ENCODE measurements at regions not wholly inside any gene's neighbourhood (a gene's known extent, or its start where the extent isn't known, plus 50 kb on each side); places are given as distances from the start of the nearest gene placed in this dataset.
A peak's percentile ranks its signal among the peaks of the same experiment; 100 is the strongest.

DNA sequence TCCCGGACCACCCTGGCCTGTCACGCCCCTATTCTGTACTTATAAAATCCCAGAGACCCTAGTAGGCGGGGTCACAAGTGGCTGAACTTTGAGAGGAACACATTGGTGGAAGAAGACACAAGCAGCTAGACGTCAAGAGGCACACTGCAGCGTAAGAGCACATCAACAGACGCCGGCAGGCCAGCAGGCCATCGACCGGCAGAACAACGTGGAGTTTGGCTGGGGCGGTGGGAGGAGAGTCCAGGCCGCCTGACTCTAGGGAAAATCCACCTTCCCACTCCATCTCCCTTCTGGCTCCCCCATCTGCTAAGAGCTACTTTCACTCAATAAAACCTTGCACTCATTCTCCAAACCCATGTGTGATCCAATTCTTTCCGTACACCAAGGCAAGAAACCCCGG is 601.8 kb upstream of the CDH2 start:
- Mint-ChIP-seq H3K4me1 (peaks cover 0 to 20% (median 11%) of the 10 kb centered on the region in 3 donors), H3K27ac (no peak overlapping the region), H3K36me3 (peaks cover 0 to 3% (median 0%) of the 10 kb centered on the region in 3 donors), H3K9me3 (peaks cover 2 to 20% (median 3%) of the 10 kb centered on the region in 5 donors), H3K4me3 (no peak overlapping the region), H3K27me3 (peaks cover 0 to 1% of the 10 kb centered on the region in 2 donors)
- Histone ChIP-seq H3K27me3 (ENCODE audit: insufficient read depth, low read length, poor library complexity, severe bottlenecking) (no peaks in the 10 kb centered on the region), H3K9me3 (ENCODE audit: low read length) (no peaks in the 10 kb centered on the region), H3K4me1 (ENCODE audit: insufficient read depth, low read length) (no peaks in the 10 kb centered on the region), H3K27ac (ENCODE audit: low read depth, low read length) (no peak overlapping the region), H3K4me3 (ENCODE audit: low read length) (no peak overlapping the region), H3K36me3 (ENCODE audit: insufficient read depth, low read length) (no peaks in the 10 kb centered on the region)
- ChIA-PET POLR2A (no interaction called here), CTCF (no interaction called here)
- no peak for DNase-seq

DNA sequence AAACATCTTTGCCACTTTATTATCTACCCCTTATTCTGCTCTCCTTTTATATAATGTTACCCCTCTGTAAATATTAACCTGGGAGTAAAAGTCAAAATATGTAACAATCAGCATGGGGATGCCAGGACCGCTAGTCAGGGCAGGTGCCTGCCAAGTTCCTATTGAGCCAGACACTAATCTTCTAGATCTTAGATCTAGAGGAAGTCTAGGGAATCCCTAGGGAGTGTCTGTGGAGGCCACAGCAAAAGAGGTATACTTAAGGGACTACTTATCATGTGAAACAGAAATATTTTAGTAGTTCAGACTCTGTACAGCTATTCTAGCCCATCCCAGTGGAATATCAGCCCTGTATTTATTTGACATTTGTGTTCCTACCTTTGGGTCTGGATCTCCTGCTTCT is 600.8 kb upstream of the CDH2 start:
- no peak overlapping the region for H3K27ac Mint-ChIP-seq
- Histone ChIP-seq H3K36me3 (ENCODE audit: insufficient read depth, low read length) (no peaks in the 10 kb centered on the region), H3K4me1 (ENCODE audit: insufficient read depth, low read length) (no peaks in the 10 kb centered on the region), H3K9me3 (ENCODE audit: low read length) (no peaks in the 10 kb centered on the region), H3K27me3 (ENCODE audit: insufficient read depth, low read length, poor library complexity, severe bottlenecking) (no peaks in the 10 kb centered on the region), H3K4me3 (ENCODE audit: low read length) (no peak overlapping the region), H3K27ac (ENCODE audit: low read depth, low read length) (no peak overlapping the region)
- peaks cover 0 to 1% of the 10 kb centered on the region in 2 donors for H3K27me3 Mint-ChIP-seq
- H3K4me1 Mint-ChIP-seq: peaks cover 0 to 19% (median 12%) of the 10 kb centered on the region in 3 donors
- POLR2A ChIA-PET: no interaction called here
- CTCF ChIA-PET: no interaction called here
- DNase-seq: no peak
- no peak overlapping the region for H3K4me3 Mint-ChIP-seq
- peaks cover 0 to 3% (median 2%) of the 10 kb centered on the region in 3 donors for H3K36me3 Mint-ChIP-seq
- peaks cover 2 to 22% (median 7%) of the 10 kb centered on the region in 5 donors for H3K9me3 Mint-ChIP-seq

DNA sequence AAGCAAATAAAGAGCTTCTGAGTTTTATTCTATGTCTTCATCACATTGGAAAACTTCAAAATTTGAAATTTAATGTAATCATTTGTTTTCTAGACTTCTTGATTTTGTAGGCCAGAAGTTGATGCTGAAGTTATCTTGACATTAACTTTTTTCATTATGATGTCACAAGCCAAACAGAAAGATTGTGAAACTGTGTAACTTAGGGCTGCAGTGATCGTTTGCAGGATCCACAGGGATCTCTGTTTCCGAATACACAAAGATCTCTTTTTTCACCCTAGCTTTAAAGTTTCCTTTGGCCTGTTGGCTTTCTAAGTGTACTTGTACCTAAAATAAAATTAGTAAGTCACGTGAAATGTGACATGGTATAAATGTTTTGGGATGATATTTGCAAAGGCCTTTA is 594.9 kb upstream of the CDH2 start:
- Histone ChIP-seq H3K4me1 (ENCODE audit: insufficient read depth, low read length) (no peaks in the 10 kb centered on the region), H3K36me3 (ENCODE audit: insufficient read depth, low read length) (no peaks in the 10 kb centered on the region), H3K27me3 (ENCODE audit: insufficient read depth, low read length, poor library complexity, severe bottlenecking) (no peaks in the 10 kb centered on the region), H3K27ac (ENCODE audit: low read depth, low read length) (no peak overlapping the region), H3K9me3 (ENCODE audit: low read length) (no peaks in the 10 kb centered on the region), H3K4me3 (ENCODE audit: low read length) (no peak overlapping the region)
- no peaks in the 10 kb centered on the region for H3K27me3 Mint-ChIP-seq
- peaks cover 0 to 8% (median 2%) of the 10 kb centered on the region in 3 donors for H3K4me1 Mint-ChIP-seq
- ChIA-PET POLR2A (no interaction called here), CTCF (no interaction called here)
- no peak for DNase-seq
- H3K4me3 Mint-ChIP-seq: peak overlapping the region in 3 of 7 donors; percentile 33 to 53 (median 41)
- peaks cover 0 to 13% (median 3%) of the 10 kb centered on the region in 5 donors for H3K9me3 Mint-ChIP-seq
- H3K36me3 Mint-ChIP-seq: peaks cover 0 to 2% (median 0%) of the 10 kb centered on the region in 3 donors
- no peak overlapping the region for H3K27ac Mint-ChIP-seq

DNA sequence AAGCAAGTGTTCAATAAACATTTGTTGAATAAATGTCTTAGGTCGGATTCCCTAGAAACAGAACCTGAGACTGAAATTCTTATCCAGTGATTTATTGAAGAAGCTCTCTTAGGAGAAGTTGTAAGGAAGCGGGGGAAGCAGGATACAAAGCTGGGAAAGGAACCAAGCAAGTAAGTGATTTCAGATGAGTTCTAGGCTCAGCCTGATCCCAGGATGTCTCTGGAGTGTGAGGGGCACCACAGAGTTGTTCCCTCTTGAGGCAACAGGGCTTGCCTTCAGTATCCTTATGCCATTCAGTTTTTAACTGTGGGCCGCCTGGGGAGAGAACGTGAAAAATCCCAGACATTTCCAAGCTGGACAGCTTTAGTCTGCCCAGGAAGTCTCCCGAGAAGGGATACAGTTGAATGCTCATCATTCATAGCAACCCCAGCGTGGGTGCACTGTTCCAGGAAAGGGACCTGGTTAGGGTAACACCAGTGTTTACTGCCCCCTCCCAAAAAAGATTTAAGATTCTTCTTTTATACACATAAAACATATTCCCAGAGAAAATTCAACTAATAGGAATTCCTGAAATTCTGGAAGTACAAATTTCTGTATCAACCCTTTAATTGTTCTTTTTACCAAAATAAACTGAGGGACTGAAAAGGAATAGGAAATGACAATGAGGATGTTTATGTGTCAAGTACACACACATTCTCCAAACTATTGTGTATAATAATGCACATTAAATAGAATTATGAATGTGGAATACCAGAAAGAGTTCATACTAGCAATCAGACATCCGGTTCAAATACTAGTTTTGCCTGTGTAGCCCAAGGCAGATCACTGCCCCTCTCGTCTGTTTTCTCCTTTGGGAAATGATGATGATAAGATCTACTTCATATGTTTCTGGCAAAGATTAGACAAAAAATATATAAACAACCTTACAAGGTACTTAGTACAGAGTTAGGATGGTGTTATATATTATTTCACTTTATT is 592.1 kb upstream of the CDH2 start:
- Histone ChIP-seq H3K36me3 (ENCODE audit: insufficient read depth, low read length) (no peaks in the 10 kb centered on the region), H3K4me3 (ENCODE audit: low read length) (no peak overlapping the region), H3K27ac (ENCODE audit: low read depth, low read length) (no peak overlapping the region), H3K27me3 (ENCODE audit: insufficient read depth, low read length, poor library complexity, severe bottlenecking) (no peaks in the 10 kb centered on the region), H3K9me3 (ENCODE audit: low read length) (no peaks in the 10 kb centered on the region), H3K4me1 (ENCODE audit: insufficient read depth, low read length) (no peaks in the 10 kb centered on the region)
- no peak for DNase-seq
- Mint-ChIP-seq H3K4me3 (no peak overlapping the region), H3K4me1 (peaks cover 0 to 8% (median 2%) of the 10 kb centered on the region in 3 donors), H3K9me3 (peaks cover 2 to 12% (median 7%) of the 10 kb centered on the region in 5 donors), H3K27me3 (no peaks in the 10 kb centered on the region), H3K27ac (no peak overlapping the region), H3K36me3 (peaks cover 0 to 2% (median 0%) of the 10 kb centered on the region in 3 donors)
- ChIA-PET POLR2A (no interaction called here), CTCF (no interaction called here)

DNA sequence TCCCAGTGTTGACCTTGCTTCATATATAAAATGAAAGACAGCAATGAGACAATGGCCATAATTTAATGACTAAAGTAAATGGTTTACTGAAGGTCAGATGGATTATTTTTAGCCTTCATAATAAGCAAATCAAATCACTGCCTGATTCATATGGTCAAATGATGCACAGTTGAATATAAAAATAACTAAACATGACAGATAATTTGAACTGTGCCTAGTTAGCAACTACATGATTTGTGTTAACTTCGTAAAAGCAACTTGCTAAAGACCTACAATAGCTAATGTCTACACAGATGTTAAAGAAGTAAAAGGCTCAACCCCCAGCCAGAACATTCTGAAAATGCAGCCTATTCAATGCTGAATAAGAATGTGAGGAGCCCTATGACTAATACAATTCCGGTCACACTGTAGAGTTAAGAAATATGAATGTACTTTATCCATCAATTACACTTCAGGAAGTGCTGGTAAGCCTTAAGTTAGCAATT is 590.8 kb upstream of the CDH2 start:
- Histone ChIP-seq H3K4me3 (ENCODE audit: low read length) (no peak overlapping the region), H3K27ac (ENCODE audit: low read depth, low read length) (no peak overlapping the region), H3K27me3 (ENCODE audit: insufficient read depth, low read length, poor library complexity, severe bottlenecking) (no peaks in the 10 kb centered on the region), H3K36me3 (ENCODE audit: insufficient read depth, low read length) (no peaks in the 10 kb centered on the region), H3K9me3 (ENCODE audit: low read length) (no peaks in the 10 kb centered on the region), H3K4me1 (ENCODE audit: insufficient read depth, low read length) (no peaks in the 10 kb centered on the region)
- Mint-ChIP-seq H3K27ac (no peak overlapping the region), H3K9me3 (peaks cover 2 to 17% (median 7%) of the 10 kb centered on the region in 5 donors), H3K4me1 (no peaks in the 10 kb centered on the region), H3K36me3 (no peaks in the 10 kb centered on the region), H3K27me3 (no peaks in the 10 kb centered on the region), H3K4me3 (no peak overlapping the region)
- POLR2A ChIA-PET: no interaction called here
- DNase-seq: no peak
- CTCF ChIA-PET: no interaction called here

DNA sequence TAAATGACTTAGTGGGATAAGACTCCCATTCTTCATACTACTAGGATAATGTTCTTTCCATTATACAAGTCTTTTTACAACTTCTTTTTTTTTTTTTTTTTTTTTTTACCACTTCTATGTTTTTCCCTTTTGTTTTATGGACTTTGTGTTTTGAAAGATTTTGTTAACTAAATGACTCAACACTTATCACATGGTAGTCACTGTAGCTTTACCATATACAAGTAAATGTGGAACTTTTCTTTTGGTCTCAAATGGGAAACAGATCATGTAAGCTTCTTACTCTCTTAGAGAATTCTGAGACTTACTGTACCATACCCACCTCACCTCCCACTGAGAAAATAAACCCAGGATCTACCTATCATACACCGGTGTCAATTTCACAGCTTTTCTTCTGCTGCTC is 590.3 kb upstream of the CDH2 start:
- Mint-ChIP-seq H3K27ac (no peak overlapping the region), H3K9me3 (peaks cover 2 to 23% (median 7%) of the 10 kb centered on the region in 5 donors), H3K4me3 (no peak overlapping the region), H3K36me3 (no peaks in the 10 kb centered on the region), H3K4me1 (no peaks in the 10 kb centered on the region), H3K27me3 (no peaks in the 10 kb centered on the region)
- DNase-seq: no peak
- Histone ChIP-seq H3K4me3 (ENCODE audit: low read length) (no peak overlapping the region), H3K4me1 (ENCODE audit: insufficient read depth, low read length) (no peaks in the 10 kb centered on the region), H3K27me3 (ENCODE audit: insufficient read depth, low read length, poor library complexity, severe bottlenecking) (no peaks in the 10 kb centered on the region), H3K27ac (ENCODE audit: low read depth, low read length) (no peak overlapping the region), H3K9me3 (ENCODE audit: low read length) (no peaks in the 10 kb centered on the region), H3K36me3 (ENCODE audit: insufficient read depth, low read length) (no peaks in the 10 kb centered on the region)
- CTCF ChIA-PET: no interaction called here
- POLR2A ChIA-PET: no interaction called here

DNA sequence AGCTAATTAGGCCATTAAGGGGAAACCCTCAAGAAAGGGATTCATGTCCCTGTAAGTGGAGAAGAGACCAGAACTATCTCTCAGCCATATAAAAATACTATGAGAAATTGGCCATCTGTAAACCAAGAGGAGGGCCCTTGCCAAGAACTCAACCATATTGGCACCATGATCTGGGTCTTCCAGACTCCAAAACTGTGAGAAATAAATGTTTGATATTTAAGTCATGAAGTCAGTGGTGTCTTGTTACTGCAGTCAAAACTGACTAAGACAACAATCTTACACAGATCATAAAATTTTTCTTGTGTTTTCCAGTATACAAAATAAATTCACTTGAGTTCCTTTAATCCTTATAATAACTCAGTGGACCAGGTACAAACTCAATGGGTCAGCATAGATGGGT is 589.8 kb upstream of the CDH2 start:
- DNase-seq: no peak
- Histone ChIP-seq H3K4me1 (ENCODE audit: insufficient read depth, low read length) (no peaks in the 10 kb centered on the region), H3K4me3 (ENCODE audit: low read length) (no peak overlapping the region), H3K36me3 (ENCODE audit: insufficient read depth, low read length) (no peaks in the 10 kb centered on the region), H3K27me3 (ENCODE audit: insufficient read depth, low read length, poor library complexity, severe bottlenecking) (no peaks in the 10 kb centered on the region), H3K9me3 (ENCODE audit: low read length) (no peaks in the 10 kb centered on the region), H3K27ac (ENCODE audit: low read depth, low read length) (no peak overlapping the region)
- Mint-ChIP-seq H3K4me3 (no peak overlapping the region), H3K9me3 (peaks cover 2 to 26% (median 7%) of the 10 kb centered on the region in 5 donors), H3K27ac (no peak overlapping the region), H3K27me3 (no peaks in the 10 kb centered on the region), H3K4me1 (no peaks in the 10 kb centered on the region), H3K36me3 (no peaks in the 10 kb centered on the region)
- ChIA-PET POLR2A (no interaction called here), CTCF (no interaction called here)

DNA sequence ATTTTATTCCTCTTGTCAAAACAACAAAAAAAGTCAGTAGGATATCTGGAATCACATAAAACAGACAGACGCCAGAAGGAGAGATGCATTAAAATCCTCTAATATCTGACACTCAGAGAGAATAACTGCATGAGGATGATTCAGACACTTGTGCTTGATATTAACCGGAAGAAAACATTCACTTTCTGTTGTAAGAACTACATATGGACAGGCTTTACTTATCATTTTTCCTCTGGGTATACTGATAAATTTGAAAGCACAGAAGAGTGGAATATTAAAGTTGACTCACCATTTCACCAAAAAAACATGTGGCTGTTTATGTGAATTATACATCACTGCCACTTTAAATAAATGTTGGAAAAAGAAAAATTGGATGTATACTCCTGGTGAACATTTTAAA is 589.1 kb upstream of the CDH2 start:
- Mint-ChIP-seq H3K27ac (no peak overlapping the region), H3K36me3 (no peaks in the 10 kb centered on the region), H3K27me3 (no peaks in the 10 kb centered on the region), H3K4me3 (no peak overlapping the region), H3K9me3 (peaks cover 2 to 25% (median 7%) of the 10 kb centered on the region in 5 donors), H3K4me1 (no peaks in the 10 kb centered on the region)
- Histone ChIP-seq H3K36me3 (ENCODE audit: insufficient read depth, low read length) (no peaks in the 10 kb centered on the region), H3K9me3 (ENCODE audit: low read length) (no peaks in the 10 kb centered on the region), H3K27me3 (ENCODE audit: insufficient read depth, low read length, poor library complexity, severe bottlenecking) (no peaks in the 10 kb centered on the region), H3K4me3 (ENCODE audit: low read length) (no peak overlapping the region), H3K27ac (ENCODE audit: low read depth, low read length) (no peak overlapping the region), H3K4me1 (ENCODE audit: insufficient read depth, low read length) (no peaks in the 10 kb centered on the region)
- ChIA-PET POLR2A (no interaction called here), CTCF (no interaction called here)
- no peak for DNase-seq

Measured in CD8-positive, alpha-beta memory T cell (primary cell).